BJ (cell line): ENCODE measurements at regions not wholly inside any gene's neighbourhood (a gene's known extent, or its start where the extent isn't known, plus 50 kb on each side); places are given as distances from the start of the nearest gene placed in this dataset.

Source experiments
- CTCF ChIA-PET: fragments of 350-600 bp; formaldehyde crosslinking; extraction: SDS; loops from one replicate; lab custom pipeline; 2021; ENCODE audit warnings: antibody characterized with exemption, inconsistent platforms; lab: Yijun Ruan, JAX
- POLR2A ChIA-PET: fragments of 300-600 bp; sonication (Branson Sonifier 250); formaldehyde crosslinking; extraction: SDS; loops from one replicate; lab custom pipeline; 2021; ENCODE audit warnings: antibody characterized with exemption; lab: Charles Lee
- DNase-seq: peaks from one replicate; pipeline ENCODE4 v3.0.0-alpha.2; 2011; ENCODE audit warnings: low read depth
- H3K27me3 ChIP-seq: 2 replicates; pipeline ENCODE4 v1.6.0; 2011; ENCODE audit warnings: low read length; ENCODE audit not compliant: control insufficient read depth, insufficient read depth
- H3K36me3 ChIP-seq: 2 replicates; pipeline ENCODE4 v1.5.1; 2011; ENCODE audit warnings: low read length; ENCODE audit not compliant: control insufficient read depth, insufficient read depth
- H3K4me3 ChIP-seq: 2 replicates; pipeline ENCODE4 v1.5.1; 2011; ENCODE audit warnings: low read depth, mild to moderate bottlenecking, control low read depth, low read length
- TF ChIP-seq, protein P1 (sequence below): IDR thresholded peaks from 2 replicates; pipeline ENCODE4 v1.5.1; 2011; ENCODE audit warnings: low read depth, mild to moderate bottlenecking, control low read depth, inconsistent platforms, low read length, moderate library complexity; ENCODE audit not compliant: insufficient read depth

GRCh38 chr18:39611381-39612100, 2045.9 kb upstream of the CELF4 start:
- DNase-seq: no peak
- H3K27me3 ChIP-seq: no peaks in the 10 kb centered on the region
- POLR2A ChIA-PET: no interaction called here

GRCh38 chr18:39607034-39607433, 2041.4 kb upstream of the CELF4 start:
- no peaks in the 10 kb centered on the region for H3K27me3 ChIP-seq
- no peak for DNase-seq
- ChIA-PET CTCF (no interaction called here), POLR2A (no interaction called here)
- H3K4me3 ChIP-seq: no peak overlapping the region
- TF ChIP-seq, protein P1, sequence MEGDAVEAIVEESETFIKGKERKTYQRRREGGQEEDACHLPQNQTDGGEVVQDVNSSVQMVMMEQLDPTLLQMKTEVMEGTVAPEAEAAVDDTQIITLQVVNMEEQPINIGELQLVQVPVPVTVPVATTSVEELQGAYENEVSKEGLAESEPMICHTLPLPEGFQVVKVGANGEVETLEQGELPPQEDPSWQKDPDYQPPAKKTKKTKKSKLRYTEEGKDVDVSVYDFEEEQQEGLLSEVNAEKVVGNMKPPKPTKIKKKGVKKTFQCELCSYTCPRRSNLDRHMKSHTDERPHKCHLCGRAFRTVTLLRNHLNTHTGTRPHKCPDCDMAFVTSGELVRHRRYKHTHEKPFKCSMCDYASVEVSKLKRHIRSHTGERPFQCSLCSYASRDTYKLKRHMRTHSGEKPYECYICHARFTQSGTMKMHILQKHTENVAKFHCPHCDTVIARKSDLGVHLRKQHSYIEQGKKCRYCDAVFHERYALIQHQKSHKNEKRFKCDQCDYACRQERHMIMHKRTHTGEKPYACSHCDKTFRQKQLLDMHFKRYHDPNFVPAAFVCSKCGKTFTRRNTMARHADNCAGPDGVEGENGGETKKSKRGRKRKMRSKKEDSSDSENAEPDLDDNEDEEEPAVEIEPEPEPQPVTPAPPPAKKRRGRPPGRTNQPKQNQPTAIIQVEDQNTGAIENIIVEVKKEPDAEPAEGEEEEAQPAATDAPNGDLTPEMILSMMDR: no peak
- H3K36me3 ChIP-seq: no peaks in the 10 kb centered on the region

More at GRCh38 chr18:39611381-39612100, 2045.9 kb upstream of the CELF4 start:
- TF ChIP-seq, protein P1: no peak
- Histone ChIP-seq H3K36me3 (no peaks in the 10 kb centered on the region), H3K4me3 (no peak overlapping the region)
- CTCF ChIA-PET: no interaction called here

- ChIA-PET CTCF (no interaction called here), POLR2A (no interaction called here)
- TF ChIP-seq, protein P1: no peak
- no peak for DNase-seq
- Histone ChIP-seq H3K4me3 (no peak overlapping the region), H3K27me3 (no peaks in the 10 kb centered on the region), H3K36me3 (no peaks in the 10 kb centered on the region)
These were observed 2039.2 kb upstream of the CELF4 start for GRCh38 chr18:39604836-39605235.

- POLR2A ChIA-PET: no interaction called here
- no peak for DNase-seq
- H3K27me3 ChIP-seq: no peaks in the 10 kb centered on the region
- H3K4me3 ChIP-seq: no peak overlapping the region
- TF ChIP-seq, protein P1: no peak
- CTCF ChIA-PET: no interaction called here
- H3K36me3 ChIP-seq: no peaks in the 10 kb centered on the region
These were observed 2036.5 kb upstream of the CELF4 start for GRCh38 chr18:39602131-39602530.

DNA sequence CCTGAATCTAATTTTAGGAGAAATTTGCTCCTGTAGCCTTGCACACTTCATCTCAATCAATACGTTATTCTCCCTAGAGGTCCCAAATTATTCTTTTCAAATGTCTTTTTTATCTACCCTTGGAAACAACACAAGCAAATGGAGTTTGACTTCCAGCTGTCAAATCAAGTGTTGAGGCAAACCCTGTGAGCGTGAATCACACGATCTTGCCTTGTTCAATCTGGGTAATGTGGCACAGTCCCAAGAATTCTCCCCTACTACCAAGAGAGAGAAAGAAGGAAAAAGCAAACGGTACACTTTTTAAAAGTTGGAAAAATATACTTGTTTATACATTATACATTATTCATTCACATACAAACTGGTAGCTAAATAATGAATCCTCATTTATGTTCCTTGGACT, 2035.3 kb upstream of the CELF4 start:
- TF ChIP-seq, protein P1: no peak
- CTCF ChIA-PET: no interaction called here
- Histone ChIP-seq H3K36me3 (no peaks in the 10 kb centered on the region), H3K4me3 (no peak overlapping the region), H3K27me3 (no peaks in the 10 kb centered on the region)
- POLR2A ChIA-PET: no interaction called here
- DNase-seq: no peak
